ENCODE measurements at regions not wholly inside any gene's neighbourhood (a gene's known extent, or its start where the extent isn't known, plus 50 kb on each side); places are given as distances from the start of the nearest gene placed in this dataset.
"Not testable (repeated sequence)": the region's sequence is repeated elsewhere in the genome, so short reads cannot be mapped to it uniquely, and the experiment has no call there.

DNA sequence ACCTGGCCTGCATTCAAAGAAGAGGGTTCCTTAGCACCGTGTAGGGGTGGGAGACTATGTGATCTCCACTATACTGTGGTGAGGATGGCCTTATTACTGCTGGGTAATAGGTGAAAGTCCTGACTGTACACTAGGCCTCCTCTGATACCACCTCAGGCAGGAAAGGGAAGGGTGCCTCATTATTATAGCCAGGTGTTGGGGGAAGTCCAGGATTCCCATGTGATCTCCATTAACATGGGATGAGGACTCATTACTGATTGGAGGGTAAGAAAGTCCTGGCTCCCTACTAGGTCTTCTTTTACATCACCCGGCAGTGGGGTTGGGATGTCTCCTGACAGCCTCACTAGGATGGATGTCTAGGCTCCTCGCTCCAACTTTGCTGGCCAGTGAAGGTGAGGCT, 252.1 kb downstream of the LRIG3 start:
- no peak for ATAC-seq

DNA sequence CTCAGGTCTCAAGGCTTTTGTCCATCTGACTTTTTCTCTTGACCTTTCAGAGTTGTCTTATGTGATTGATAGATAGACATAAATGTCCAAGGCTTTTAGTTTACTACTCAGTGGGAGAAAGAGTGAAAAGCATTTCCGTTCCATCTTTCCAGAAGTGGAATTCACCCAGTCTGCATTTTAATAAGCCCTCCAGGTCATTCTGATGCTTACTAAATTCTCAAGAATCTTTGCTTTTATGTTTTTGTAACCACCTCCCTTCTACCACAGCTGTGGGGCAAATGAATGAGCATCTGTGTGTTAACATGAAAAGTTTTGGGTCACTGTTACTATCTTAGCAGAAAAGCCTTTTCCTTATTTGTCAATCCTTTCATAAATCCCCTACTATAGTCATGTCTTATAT, 251.4 kb downstream of the LRIG3 start:
- ATAC-seq: no peak

DNA sequence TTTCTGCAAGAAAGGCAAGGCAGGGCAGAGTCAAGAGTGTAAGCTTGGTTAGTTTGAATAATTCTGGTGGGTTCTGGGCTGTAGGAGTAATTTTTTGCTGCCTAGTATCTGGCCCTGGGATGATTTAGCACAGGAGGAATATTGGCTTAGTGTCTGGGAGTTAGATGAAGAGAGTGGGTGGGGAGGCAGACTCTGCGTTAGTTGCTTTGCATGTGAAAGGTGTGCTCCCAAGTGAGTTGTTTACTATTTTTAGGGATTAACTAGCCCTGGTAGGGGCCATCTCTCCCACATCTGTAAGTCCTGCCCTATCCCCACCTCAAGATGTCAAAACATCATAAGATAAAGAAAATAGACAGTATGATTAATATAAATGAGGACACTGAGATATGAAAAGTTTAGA, 249.7 kb downstream of the LRIG3 start:
- ATAC-seq: no peak

DNA sequence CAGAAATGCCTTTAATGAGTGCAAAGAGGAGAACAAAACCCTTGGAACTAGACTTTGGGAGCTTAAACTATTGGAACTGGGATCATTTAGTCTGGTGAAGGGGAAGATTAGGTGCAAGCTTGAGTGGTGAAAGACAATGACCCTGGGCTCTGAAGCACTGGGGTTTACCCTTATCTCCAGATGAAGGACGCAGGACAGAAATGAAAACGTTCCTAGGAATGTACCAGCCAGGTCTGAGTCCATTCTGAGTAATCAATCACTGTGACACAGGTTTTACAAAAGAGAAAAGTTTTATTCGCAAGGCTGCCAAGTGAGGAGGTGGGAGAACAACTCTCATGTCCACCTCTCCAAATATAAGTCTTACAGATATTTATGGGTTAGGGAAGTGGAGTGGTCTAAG, 249.1 kb downstream of the LRIG3 start:
- no peak for ATAC-seq

DNA sequence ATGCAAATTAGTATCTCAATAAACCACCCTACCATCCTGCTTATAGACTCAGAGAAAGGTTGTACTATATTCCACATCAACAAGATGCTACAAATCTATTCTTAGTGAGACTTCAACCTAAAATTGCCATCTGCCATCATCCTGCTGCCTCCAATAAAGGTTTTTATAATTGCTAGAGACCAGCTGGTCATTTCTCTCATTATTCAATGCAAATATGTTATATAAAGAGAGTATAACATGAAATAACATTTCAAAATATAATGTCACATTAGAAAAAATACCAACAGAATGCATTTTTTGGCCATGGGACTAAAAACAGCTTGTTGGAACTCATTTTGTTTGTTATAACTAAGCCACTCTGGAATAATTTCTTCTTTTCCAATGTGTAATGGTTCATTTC, 247.3 kb downstream of the LRIG3 start:
- no peak for ATAC-seq

DNA sequence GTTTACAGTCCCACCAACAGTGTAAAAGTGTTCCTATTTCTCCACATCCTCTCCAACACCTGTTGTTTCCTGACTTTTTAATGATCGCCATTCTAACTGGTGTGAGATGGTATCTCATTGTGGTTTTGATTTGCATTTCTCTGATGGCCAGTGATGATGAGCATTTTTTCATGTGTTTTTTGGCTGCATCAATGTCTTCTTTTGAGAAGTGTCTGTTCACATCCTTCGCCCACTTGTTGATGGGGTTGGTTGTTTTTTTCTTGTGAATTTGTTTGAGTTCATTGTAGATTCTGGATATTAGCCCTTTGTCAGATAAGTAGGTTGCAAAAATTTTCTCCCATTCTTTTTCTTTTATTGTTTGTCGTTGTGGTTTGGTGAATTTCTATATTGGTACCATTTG, 242.5 kb downstream of the LRIG3 start:
- ATAC-seq: not testable (repeated sequence)

DNA sequence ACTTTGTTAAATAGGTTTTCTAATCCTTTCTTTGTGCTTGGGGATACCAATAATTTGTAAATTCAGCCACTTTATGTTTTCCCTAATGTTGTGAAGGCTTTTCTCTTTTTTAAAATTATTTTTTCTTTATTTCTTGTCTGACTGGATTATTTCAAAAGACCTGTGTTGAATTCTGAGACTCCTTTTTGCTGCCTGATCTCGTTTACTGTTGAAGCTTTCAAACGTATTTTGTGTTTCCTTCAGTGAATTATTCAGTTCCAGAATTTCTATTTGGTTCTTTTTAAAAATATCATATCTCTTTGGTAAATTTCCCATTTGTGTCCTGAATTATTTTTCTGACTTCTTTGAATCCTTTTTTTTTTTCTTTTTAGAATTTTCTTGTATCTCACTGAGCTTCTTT, 241.6 kb downstream of the LRIG3 start:
- ATAC-seq: no peak

DNA sequence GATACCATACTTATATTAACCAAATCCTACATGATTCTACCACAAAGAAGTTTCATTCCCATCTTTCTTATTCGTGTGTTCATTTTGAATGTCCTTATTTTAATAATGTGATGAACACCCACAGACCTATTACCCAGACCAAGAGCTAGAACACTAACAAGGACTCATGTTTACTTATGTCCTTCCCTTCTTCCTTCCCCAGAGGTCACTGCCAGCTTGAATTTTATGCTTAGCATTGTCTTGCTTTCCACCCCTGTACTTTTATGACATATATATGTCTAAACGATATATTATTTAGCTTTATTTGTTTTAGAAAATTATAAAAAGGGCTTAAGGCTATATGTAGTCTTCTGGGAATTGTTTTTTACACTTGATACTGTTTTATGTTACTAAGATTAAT, 238.6 kb downstream of the LRIG3 start:
- no peak for ATAC-seq

DNA sequence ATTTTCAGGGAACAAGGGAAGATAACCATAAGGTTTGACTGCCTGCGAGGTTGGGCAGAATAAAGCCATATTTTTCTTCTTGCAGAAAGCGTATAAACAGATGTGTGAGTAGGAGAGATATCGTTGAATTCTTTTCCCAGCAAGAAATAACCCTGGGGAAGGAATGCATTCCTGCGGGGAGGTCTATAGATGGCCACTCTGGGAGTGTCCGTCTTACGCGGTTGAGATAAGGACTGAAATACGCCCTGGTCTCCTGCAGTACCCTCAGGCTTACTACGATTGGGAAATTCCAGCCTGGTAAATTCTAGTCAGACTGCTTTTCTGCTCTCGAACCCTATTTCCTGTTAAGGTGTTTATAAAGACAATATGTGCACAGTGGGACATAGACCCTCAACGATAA, 225.0 kb downstream of the LRIG3 start:
- ATAC-seq: no peak

DNA sequence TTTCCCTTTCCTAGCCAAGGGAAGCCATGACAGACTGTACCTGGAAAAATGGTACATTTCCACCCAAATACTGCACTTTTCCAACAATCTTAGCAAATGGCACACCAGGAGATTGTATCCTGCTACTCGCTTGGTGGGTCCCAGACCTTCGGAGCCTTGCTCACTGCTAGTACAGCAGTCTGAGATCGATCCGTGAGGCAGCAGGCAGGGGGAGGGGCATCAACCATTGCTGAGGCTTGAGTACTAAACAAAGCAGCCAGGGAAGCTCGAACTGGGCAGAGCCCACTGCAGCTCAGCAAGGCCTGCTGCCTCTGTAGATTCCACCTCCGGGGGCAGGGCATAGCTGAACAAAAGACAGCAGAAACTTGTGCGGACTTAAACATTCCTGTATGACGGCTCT, 218.8 kb downstream of the LRIG3 start:
- no peak for ATAC-seq

DNA sequence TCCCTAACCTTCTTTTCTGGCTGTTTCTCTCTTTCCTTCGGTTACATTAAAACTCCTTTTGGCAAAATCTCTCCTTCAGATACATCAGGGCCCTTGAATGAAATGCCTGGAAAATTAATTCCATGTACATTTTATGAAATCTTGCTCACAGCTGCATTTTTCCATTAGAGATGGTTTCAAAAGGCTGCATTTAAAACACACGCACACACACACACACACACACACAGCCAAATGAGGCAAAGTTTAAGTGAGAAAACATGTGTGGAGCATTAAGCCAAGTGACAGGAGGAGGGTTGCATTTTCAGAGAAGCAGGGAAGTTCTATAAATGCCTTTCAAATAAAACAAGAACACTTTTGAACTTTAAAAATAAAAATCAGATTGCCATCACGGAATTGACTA, 216.4 kb downstream of the LRIG3 start:
- no peak for ATAC-seq

DNA sequence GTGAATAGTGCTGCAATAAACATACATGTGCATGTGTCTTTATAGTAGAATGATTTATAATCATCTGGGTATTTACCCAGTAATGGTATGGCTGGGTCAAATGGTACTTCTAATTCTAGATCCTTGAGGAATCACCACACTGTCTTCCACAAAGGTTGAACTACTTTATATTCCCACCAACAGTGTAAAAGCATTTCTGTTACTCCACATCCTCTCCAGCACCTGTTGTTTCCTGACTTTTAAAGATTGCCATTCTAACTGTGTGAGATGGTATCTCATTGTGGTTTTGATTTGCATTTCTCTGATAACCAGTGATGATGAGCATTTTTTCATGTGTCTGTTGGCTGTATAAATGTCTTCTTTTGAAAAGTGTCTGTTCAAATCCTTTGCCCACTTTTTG, 215.5 kb downstream of the LRIG3 start:
- ATAC-seq: not testable (repeated sequence)

DNA sequence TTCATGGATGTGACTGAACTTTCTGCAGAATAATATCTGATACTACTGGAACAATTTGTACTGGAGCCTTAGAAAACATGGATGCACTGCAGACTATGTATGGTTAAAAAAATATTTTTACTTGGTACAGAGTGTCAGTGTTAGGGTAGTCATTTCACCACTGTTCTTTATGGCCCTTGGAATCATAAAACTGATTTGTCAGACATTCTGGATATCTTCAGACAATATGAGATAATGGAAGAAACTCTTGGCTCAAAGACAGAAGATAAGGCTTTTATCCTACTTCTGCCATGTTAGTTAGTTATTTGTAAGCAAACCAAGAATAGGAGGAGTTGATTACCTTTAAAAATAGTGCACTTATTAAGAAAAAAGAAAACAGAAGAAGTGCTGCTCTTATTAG, 209.4 kb downstream of the LRIG3 start:
- ATAC-seq: no peak

DNA sequence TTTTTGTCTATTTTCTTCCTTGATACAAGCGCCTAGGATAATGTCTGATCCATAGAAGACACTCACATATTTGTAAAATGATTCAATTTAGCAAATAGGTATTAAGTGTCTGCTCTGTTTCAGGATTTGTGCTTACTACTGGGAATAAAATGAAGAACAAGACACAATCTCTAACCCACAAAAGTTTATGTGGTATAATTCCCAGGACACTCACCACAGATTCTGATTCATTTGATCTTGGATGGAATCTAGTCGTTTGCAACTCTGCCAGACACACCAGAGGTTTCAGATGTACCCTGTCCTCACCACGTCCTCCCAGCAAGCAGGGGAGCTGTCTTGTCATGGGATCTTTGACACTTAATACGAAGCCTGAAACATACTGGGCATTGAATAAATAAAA, 208.3 kb downstream of the LRIG3 start:
- no peak for ATAC-seq

DNA sequence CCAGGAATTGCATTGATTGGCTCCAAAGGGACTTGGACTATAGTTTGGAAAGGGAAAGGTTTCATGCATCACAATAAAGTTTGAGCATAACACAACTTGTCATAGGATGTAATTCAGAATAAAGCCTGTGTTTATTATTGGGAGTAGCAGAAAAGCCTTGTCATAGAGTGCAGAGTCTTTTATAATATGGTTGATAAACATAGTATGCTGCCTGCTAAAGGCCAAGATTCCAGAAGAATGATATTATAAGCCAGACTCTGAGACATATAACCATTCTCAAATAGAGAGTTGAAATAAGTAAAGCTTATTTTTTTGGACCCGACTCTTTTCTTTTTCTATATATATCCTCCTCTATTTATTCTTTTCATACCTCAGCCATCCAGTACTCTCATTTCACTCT, 207.3 kb downstream of the LRIG3 start:
- ATAC-seq: no peak

DNA sequence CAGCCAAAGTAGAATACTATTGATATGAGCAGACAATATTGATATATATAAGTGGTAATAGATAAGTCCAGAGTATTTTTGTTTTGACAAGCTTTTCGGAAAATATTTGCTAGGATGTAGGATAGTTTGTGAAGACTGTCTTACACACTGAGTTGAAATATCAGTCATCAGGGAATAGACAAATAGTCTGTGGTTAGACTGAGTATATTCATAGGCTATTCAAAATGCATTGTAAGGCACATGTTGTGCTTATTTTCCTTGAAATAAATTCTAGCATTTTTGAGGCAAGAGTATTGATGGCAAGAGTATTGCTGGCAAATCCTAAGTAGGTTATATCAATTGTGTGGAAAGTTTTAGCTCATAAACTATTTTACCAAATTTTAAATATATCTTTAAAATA, 201.1 kb downstream of the LRIG3 start:
- no peak for ATAC-seq

DNA sequence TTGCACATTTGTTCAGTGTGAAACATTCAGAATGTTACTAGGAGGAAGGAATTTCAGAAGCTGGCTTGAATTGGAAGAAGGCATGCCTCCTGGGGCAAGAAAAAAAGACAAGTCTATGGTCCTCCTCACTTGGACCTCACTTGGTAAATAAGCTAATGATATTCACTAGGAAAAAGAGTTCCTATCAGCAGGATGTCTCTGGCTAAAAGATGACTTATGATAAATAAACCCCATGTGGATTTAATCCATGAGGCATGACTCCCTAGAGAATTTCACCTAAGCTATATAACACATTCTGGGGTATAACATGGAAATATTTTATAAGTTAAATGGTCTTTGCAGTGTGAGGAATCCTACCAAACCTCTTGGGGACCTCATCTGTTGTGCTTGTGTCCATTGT, 199.9 kb downstream of the LRIG3 start:
- no peak for ATAC-seq

DNA sequence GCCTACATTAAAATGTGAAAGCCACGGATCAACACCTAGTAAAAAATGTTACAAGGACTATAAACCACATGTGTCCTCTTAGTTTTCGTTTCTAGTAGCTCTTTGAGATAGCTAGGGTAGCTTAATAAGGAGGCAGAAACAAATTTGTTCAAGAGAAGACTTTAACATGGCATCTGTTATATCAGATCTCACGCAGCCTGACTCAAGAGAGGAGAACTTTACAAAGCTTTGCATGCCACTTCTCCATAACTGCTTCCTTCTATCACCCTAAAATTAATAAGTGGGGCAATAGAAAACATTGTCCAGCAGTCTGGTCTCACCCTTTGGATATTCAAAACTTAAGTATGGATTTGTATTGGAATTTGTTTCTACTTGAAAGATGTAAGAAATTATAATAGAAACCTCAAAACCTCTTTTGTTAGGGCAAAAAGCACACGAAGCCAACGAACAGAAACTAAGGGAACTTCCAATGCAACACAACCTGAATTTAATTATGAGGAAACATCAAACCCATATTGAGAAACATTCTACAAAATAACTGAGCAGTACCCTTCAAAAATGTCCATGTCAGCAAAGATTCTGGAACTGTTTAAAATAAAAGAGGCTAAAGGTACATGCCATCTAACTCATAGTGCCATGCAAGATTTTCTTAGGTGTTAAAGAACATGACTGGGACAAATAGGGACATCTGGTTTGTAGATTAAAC, 194.8 kb downstream of the LRIG3 start:
- no peak for ATAC-seq

DNA sequence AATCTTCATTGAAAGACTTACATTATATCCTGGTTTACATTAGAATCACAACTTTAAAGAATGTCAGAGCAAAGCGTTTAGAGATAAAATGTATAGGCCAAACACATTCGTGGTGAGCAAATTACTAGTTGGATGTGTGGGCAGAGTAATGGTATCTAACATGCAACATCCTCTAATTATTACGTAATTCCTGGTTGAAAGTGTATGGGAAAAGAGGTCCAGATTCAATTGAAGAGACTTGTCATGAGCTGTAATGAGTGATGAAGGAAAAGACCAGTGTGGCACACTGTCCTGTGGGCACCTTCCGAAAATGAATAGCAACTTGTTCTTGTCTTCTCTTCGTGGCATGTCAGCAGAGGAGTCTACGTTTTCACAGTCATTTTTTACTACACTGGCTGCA, 192.8 kb downstream of the LRIG3 start:
- ATAC-seq: no peak

DNA sequence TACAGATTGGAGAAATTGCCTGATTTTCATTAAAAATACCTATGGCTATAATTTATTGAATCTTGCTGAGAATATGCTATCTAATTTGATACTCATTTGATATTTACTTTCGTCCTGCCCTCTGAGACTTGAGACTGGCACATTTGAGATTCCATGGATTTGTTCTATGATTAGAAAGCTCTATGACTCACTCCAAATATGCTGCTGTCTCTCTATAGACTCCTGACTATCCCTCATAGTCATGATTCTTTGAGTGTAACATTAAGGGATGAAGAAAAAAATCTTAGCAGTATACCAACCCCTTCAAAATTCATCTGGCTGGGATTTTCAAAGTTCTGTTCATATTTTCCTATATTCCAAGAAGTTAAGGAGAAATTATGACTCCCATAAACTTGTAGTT, 191.9 kb downstream of the LRIG3 start:
- ATAC-seq: no peak

DNA sequence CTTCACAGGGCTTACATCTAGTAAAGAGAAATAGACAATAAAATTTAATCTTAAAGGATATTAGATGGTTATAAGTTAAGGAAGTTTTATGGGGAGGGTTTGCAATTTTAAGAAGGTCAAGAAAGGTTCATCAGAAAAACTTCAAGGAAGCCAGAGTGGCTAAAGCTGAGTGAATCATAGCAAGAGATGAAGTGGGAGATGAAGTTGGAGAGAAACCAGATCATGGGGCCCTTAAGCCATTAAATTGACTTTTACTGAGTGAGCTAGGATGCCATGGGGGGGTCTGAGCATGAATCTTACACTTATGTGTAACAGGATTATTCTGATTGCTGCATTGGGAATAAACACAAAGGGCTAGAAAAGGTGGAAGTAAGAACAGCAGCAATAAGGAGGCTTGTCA, 189.2 kb downstream of the LRIG3 start:
- no peak for ATAC-seq

DNA sequence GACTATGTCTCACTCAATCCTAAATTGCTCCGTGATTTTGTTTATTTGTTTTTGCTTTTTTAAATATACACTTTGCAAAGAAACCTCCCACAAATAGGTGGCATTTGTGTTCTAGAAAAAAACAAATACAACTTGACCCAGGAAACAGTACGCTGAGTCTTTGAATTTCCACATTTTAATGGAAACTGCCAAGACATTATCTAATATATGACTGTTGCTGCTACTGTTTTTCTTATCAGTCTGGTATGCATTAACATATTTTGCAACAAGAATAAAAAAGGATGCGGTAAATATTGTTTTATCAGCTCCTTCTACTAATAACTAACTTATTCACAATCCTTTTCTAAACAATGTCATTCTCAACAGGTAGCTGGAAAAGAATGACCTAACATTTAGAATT, 187.4 kb downstream of the LRIG3 start:
- ATAC-seq: no peak

DNA sequence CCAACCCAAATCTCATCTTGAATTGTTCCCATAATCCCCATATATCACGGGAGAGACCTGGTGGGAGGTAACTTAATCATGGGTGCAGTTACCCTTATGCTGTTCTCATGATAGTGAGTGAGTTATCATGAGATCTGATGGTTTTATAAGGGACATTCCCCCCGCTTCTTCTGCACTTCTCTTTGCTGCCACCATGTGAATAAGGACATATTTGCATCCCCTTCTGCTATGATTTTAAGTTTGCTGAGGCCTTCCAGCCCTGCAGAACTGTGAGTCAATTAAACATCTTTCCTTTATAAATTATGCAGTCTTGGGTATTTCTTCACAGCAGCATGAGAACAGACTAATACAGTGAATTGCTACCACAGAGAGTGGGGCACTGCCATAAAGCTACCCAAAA, 179.1 kb downstream of the LRIG3 start:
- no peak for ATAC-seq

DNA sequence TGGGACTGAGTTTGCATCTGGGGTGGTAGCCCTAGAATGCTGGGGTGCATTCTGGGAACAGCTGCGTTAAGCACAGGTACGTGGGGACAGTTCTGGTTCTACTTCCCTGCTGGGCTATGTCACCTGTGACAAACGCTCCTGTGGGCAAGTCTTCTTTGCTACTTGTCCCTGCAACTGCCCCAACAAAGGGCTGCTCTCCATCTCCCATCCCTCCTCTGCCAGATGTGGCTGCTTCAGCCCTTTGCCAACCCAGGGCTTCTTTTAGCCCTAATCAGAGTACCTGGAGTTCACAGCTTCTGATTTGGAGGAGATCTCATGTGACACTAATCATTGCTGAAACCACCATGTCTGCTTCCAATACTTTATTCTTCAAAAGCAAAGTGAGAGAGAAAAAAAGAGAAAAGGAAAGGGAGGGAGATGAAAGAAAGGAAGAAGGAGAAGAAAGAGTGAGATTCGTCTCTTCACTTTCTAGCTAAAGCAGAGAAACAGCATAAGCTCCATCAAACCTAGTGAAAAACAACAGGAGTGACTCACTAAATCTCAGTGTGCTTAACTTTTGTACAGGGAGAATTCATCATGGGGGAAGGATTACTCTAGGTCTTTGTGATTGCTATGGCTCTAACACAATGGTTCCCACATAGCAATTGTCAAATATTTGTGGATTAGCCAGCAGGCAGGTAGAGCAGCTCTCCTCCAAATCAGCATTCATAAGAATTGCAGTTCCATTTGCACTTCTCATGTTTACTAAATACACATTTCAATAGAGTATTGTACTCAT, 174.8 kb downstream of the LRIG3 start:
- ATAC-seq: peak; percentile 93

DNA sequence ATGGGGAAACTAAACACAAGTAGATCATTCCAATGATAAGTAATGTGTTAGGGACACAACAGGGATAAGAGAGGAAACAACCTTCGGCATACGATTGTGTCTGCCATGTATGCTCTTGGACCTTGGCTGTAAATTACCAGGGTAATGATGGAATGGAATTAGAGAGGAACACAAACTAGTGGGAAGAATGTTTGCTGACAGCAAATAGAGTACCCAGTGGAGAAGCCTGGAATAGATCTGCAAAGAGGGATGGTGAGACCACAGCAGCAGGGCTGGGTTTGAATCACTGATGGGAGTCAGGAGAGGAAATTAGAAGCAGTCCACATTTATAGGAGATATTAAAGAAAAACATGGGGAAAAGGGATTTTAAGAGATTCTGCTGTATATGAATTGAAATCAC, 172.8 kb downstream of the LRIG3 start:
- no peak for ATAC-seq

Measured in esophagus mucosa (tissue), 1 donor.